H1 (cell line): ENCODE measurements at regions not wholly inside any gene's neighbourhood (a gene's known extent, or its start where the extent isn't known, plus 50 kb on each side); places are given as distances from the start of the nearest gene placed in this dataset.

Experiments
- CTCF ChIA-PET: fragments of 300-600 bp; sonication (Branson Sonifier 250); formaldehyde crosslinking; loops from one replicate; lab custom pipeline; 2021; ENCODE audit not compliant: partially characterized antibody; lab: Charles Lee
- POLR2A ChIA-PET: fragments of 300-600 bp; sonication (Branson Sonifier 250); formaldehyde crosslinking; loops from one replicate; lab custom pipeline; 2021; ENCODE audit warnings: inconsistent platforms; ENCODE audit not compliant: partially characterized antibody; lab: Charles Lee
- DNase-seq, 2 experiments: peaks; one replicate each; pipeline versions ENCODE4 v3.0.0 to v3.0.0-alpha.2; 2010 to 2022; ENCODE audit warnings: low spot score in 2 of 2, low read depth in 1 of 2, mixed read lengths in 1 of 2
- FAIRE-seq: peaks from 2 replicates; lab custom pipeline; 2011; peaks lifted over from hg19 to GRCh38; lab: Jason Lieb, UNC
- H2AFZ ChIP-seq: 2 replicates; pipeline ENCODE4 v1.8.1; 2012; ENCODE audit warnings: low read length, inconsistent platforms
- H2AK5ac ChIP-seq: 2 replicates; pipeline ENCODE4 v1.6.1; 2013; ENCODE audit warnings: low read depth, low read length
- H2BK120ac ChIP-seq: replicated peaks from 2 replicates; pipeline ENCODE3; 2013; ENCODE audit warnings: low read depth, low read length, inconsistent platforms
- H2BK12ac ChIP-seq: 2 replicates; pipeline ENCODE4 v1.6.1; 2013; ENCODE audit warnings: low read depth, low read length
- H2BK15ac ChIP-seq: 2 replicates; pipeline ENCODE4 v1.6.1; 2013; ENCODE audit warnings: low read length
- H2BK20ac ChIP-seq: 2 replicates; pipeline ENCODE4 v1.6.1; 2013; ENCODE audit warnings: low read length
- H2BK5ac ChIP-seq: 2 replicates; pipeline ENCODE4 v1.6.1; 2013; ENCODE audit warnings: low read depth, low read length
- H3K14ac ChIP-seq: 2 replicates; pipeline ENCODE4 v1.6.1; 2013; ENCODE audit warnings: inconsistent platforms; ENCODE audit not compliant: insufficient read length
- H3K18ac ChIP-seq: 2 replicates; pipeline ENCODE4 v1.6.1; 2013; ENCODE audit warnings: low read length; ENCODE audit errors: extremely low read depth
- H3K23ac ChIP-seq: 2 replicates; pipeline ENCODE4 v1.6.1; 2013; ENCODE audit warnings: inconsistent platforms; ENCODE audit not compliant: insufficient read length
- H3K23me2 ChIP-seq: 2 replicates; pipeline ENCODE4 v1.6.1; 2013; ENCODE audit warnings: low read depth, low read length
- H3K27ac ChIP-seq: 2 replicates; pipeline ENCODE4 v1.6.1; 2011; ENCODE audit warnings: low read depth, low read length, inconsistent platforms
- H3K27me3 ChIP-seq, 4 experiments: replicated peaks in 1 of 4; 1 replicate in 1 of 4; 2 replicates in 3 of 4; pipeline versions ENCODE4 v1.6.1 to v1.8.1; 2011 to 2013; ENCODE audit warnings: low read length in 3 of 4, mild to moderate bottlenecking in 3 of 4, inconsistent platforms in 2 of 4, mixed read lengths in 2 of 4, moderate library complexity in 1 of 4; ENCODE audit not compliant: control insufficient read depth in 3 of 4, insufficient read depth in 3 of 4; ENCODE audit errors: extremely low read depth in 1 of 4
- H3K36me3 ChIP-seq, 4 experiments: 2 replicates each; pipeline versions ENCODE4 v1.6.1 to v1.8.1; 2011 to 2013; ENCODE audit warnings: mild to moderate bottlenecking in 4 of 4, low read length in 3 of 4, moderate library complexity in 2 of 4, control low read depth in 1 of 4, inconsistent platforms in 1 of 4; ENCODE audit not compliant: insufficient read depth in 4 of 4, control insufficient read depth in 2 of 4
- H3K4ac ChIP-seq: replicated peaks from 2 replicates; pipeline ENCODE3; 2013; ENCODE audit warnings: low read length, low read depth, mixed read lengths, inconsistent platforms; ENCODE audit not compliant: insufficient read length
- H3K4me1 ChIP-seq, 4 experiments: replicated peaks in 1 of 4; 1 replicate in 1 of 4; 2 replicates in 3 of 4; pipeline versions ENCODE4 v1.6.1 to v1.8.1; 2011 to 2013; ENCODE audit warnings: low read length in 3 of 4, inconsistent platforms in 2 of 4, mixed read lengths in 1 of 4; ENCODE audit not compliant: insufficient read depth in 4 of 4, control insufficient read depth in 3 of 4
- H3K4me2 ChIP-seq, 2 experiments: 2 replicates each; pipeline versions ENCODE4 v1.6.1 to v1.8.1; 2011 to 2013; ENCODE audit warnings: low read depth in 2 of 2, low read length in 2 of 2, control low read depth in 1 of 2, inconsistent platforms in 1 of 2, mild to moderate bottlenecking in 1 of 2; ENCODE audit not compliant: insufficient read depth in 1 of 2
- H3K4me3 ChIP-seq, 4 experiments: fragments of 200-600, 300-600 bp in 1 of 4; sonication (generic), shearing (Covaris generic), sonication (Bioruptor Twin) in 1 of 4; 2 replicates each; pipeline versions ENCODE4 v1.5.1 to v1.8.1; 2011 to 2016; ENCODE audit warnings: low read length in 4 of 4, low read depth in 3 of 4, control low read depth in 2 of 4, inconsistent platforms in 2 of 4, mild to moderate bottlenecking in 2 of 4, mixed read lengths in 1 of 4, moderate library complexity in 1 of 4; ENCODE audit not compliant: insufficient read depth in 2 of 4; ENCODE audit errors: extremely low read depth in 1 of 4
- H3K56ac ChIP-seq: replicated peaks from 2 replicates; pipeline ENCODE3; 2013; ENCODE audit warnings: low read depth, mild to moderate bottlenecking, mixed read lengths, low read length, inconsistent platforms; ENCODE audit not compliant: insufficient read length
- H3K79me1 ChIP-seq: 2 replicates; pipeline ENCODE4 v1.6.1; 2013; ENCODE audit warnings: low read depth, low read length, control low read depth
- H3K79me2 ChIP-seq, 2 experiments: 2 replicates each; pipeline versions ENCODE4 v1.6.1 to v1.8.1; 2012 to 2013; ENCODE audit warnings: low read length in 2 of 2, mild to moderate bottlenecking in 2 of 2, inconsistent platforms in 1 of 2; ENCODE audit not compliant: insufficient read depth in 2 of 2, control insufficient read depth in 1 of 2
- H3K9ac ChIP-seq, 4 experiments: replicated peaks in 1 of 4; 1 replicate in 1 of 4; 2 replicates in 3 of 4; pipeline versions ENCODE4 v1.6.1 to v1.8.1; 2011 to 2013; ENCODE audit warnings: low read depth in 3 of 4, low read length in 3 of 4, control low read depth in 2 of 4, mild to moderate bottlenecking in 2 of 4, moderate library complexity in 2 of 4, inconsistent platforms in 1 of 4; ENCODE audit errors: extremely low read depth in 1 of 4
- H3K9me3 ChIP-seq, 2 experiments: 2 replicates each; pipeline versions ENCODE4 v1.6.1 to v1.8.1; 2012 to 2013; ENCODE audit warnings: mild to moderate bottlenecking in 2 of 2, moderate library complexity in 2 of 2, control low read depth in 1 of 2, inconsistent platforms in 1 of 2, low read depth in 1 of 2, low read length in 1 of 2, mixed read lengths in 1 of 2; ENCODE audit not compliant: insufficient read depth in 2 of 2
- H4K20me1 ChIP-seq, 2 experiments: replicated peaks in 1 of 2; 2 replicates each; pipeline versions ENCODE3 to v1.8.1; 2011 to 2013; ENCODE audit warnings: inconsistent platforms in 2 of 2, low read length in 2 of 2, mild to moderate bottlenecking in 1 of 2; ENCODE audit not compliant: insufficient read depth in 2 of 2, control insufficient read depth in 1 of 2
- H4K5ac ChIP-seq: 2 replicates; pipeline ENCODE4 v1.6.1; 2013; ENCODE audit warnings: low read length, low read depth, mixed read lengths, inconsistent platforms; ENCODE audit not compliant: insufficient read length
- H4K8ac ChIP-seq: 2 replicates; pipeline ENCODE4 v1.8.0; 2013; ENCODE audit warnings: mild to moderate bottlenecking, moderate library complexity, low read length, inconsistent platforms; ENCODE audit not compliant: insufficient read depth; ENCODE audit errors: extremely low read depth
- H4K91ac ChIP-seq: replicated peaks from 2 replicates; pipeline ENCODE3; 2013; ENCODE audit warnings: low read length, mixed read lengths, inconsistent platforms; ENCODE audit not compliant: insufficient read length
- CTBP2 ChIP-seq: IDR thresholded peaks from 2 replicates; pipeline ENCODE4 v1.7.0; 2011; ENCODE audit warnings: borderline replicate concordance, mild to moderate bottlenecking, moderate library complexity, mixed read lengths, low read length; ENCODE audit not compliant: insufficient read depth, insufficient read length
- CTCF ChIP-seq, 3 experiments: IDR thresholded peaks; 1 replicate in 2 of 3; 2 replicates in 1 of 3; pipeline versions ENCODE4 v1.5.1 to v1.6.1; 2011; ENCODE audit warnings: low read length in 3 of 3, mild to moderate bottlenecking in 3 of 3, inconsistent platforms in 2 of 3, low read depth in 1 of 3, moderate library complexity in 1 of 3; ENCODE audit not compliant: insufficient read depth in 1 of 3; ENCODE audit errors: control extremely low read depth in 1 of 3
- FOSL1 ChIP-seq: IDR thresholded peaks from 2 replicates; pipeline ENCODE4 v1.6.1; 2011; ENCODE audit warnings: mild to moderate bottlenecking, low read depth, low read length, moderate library complexity; ENCODE audit not compliant: insufficient read depth
- HDAC2 ChIP-seq, 2 experiments: fragments of 300-600 bp in 1 of 2; sonication (generic) in 1 of 2; IDR thresholded peaks; 2 replicates each; pipeline ENCODE4 v1.6.1; 2011 to 2012; ENCODE audit warnings: low read depth in 2 of 2, low read length in 2 of 2, mild to moderate bottlenecking in 2 of 2, moderate library complexity in 2 of 2, borderline replicate concordance in 1 of 2, inconsistent platforms in 1 of 2
- JUN ChIP-seq: IDR thresholded peaks from 2 replicates; pipeline ENCODE4 v1.6.1; 2011; ENCODE audit warnings: low read depth, mild to moderate bottlenecking, improper control_type of control experiment, low read length
- MAFK ChIP-seq: IDR thresholded peaks from 2 replicates; pipeline ENCODE4 v1.6.1; 2012; ENCODE audit warnings: low read depth, mild to moderate bottlenecking, improper control_type of control experiment, low read length
- MAX ChIP-seq: IDR thresholded peaks from 2 replicates; pipeline ENCODE4 v1.6.1; 2012; ENCODE audit warnings: inconsistent platforms
- POLR2A ChIP-seq, 2 experiments: IDR thresholded peaks; 1 replicate in 1 of 2; 2 replicates in 1 of 2; pipeline ENCODE4 v1.6.1; 2011; ENCODE audit warnings: low read depth in 2 of 2, low read length in 2 of 2, mild to moderate bottlenecking in 2 of 2; ENCODE audit errors: control extremely low read depth in 1 of 2
- RAD21 ChIP-seq, 2 experiments: IDR thresholded peaks in 1 of 2; conservative IDR thresholded peaks in 1 of 2; 2 replicates each; pipeline ENCODE4 v1.6.1; 2011; ENCODE audit warnings: low read depth in 2 of 2, low read length in 2 of 2, improper control_type of control experiment in 1 of 2, inconsistent platforms in 1 of 2, mild to moderate bottlenecking in 1 of 2, moderate library complexity in 1 of 2
- SP2 ChIP-seq: IDR thresholded peaks from 2 replicates; pipeline ENCODE4 v1.6.1; 2012; ENCODE audit warnings: mild to moderate bottlenecking, low read length, inconsistent platforms
- WGBS, 2 experiments: shearing (Covaris generic) in 1 of 2; methylation state at CpG; one replicate each; pipeline versions ENCODE4 v1.1.6 to v1.1.7; 2013 to 2015; ENCODE audit warnings: low lambda C conversion rate in 2 of 2, mixed read lengths in 2 of 2, inconsistent platforms in 1 of 2, low coverage in 1 of 2, missing lambda C conversion rate in 1 of 2; ENCODE audit not compliant: insufficient replicate concordance in 2 of 2, insufficient coverage in 1 of 2, insufficient read length in 1 of 2; ENCODE audit errors: extremely low coverage in 1 of 2, missing lambda C conversion rate in 1 of 2; 5-methylcytosine and 5-hydroxymethylcytosine counted together

- Histone ChIP-seq H3K56ac (no peak overlapping the region), H3K79me1 (no peaks in the 10 kb centered on the region), H3K27me3 (peaks cover 0 to 1% (median 0%) of the 10 kb centered on the region in 4 experiments; a peak in 1 of 7 replicates), H3K27ac (no peak overlapping the region), H3K9ac (no peak overlapping the region), H2BK12ac (no peak overlapping the region), H2AFZ (no peak overlapping the region), H4K20me1 (no peaks in the 10 kb centered on the region), H4K5ac (no peak overlapping the region), H3K4ac (no peak overlapping the region), H4K91ac (no peak overlapping the region), H3K9me3 (no peaks in the 10 kb centered on the region), H2BK5ac (no peak overlapping the region), H3K4me3 (no peak overlapping the region), H3K23ac (no peak overlapping the region), H3K18ac (no peak overlapping the region), H3K79me2 (no peaks in the 10 kb centered on the region), H2BK20ac (no peak overlapping the region), H4K8ac (no peak overlapping the region), H2AK5ac (no peak overlapping the region), H3K36me3 (no peaks in the 10 kb centered on the region), H3K4me1 (peaks cover 0 to 4% (median 2%) of the 10 kb centered on the region in 4 experiments; a peak in 3 of 7 replicates), H2BK15ac (no peak overlapping the region), H2BK120ac (no peak overlapping the region), H3K14ac (no peak overlapping the region), H3K4me2 (no peak overlapping the region), H3K23me2 (no peaks in the 10 kb centered on the region)
- CTCF ChIA-PET: interaction anchor here (0.7 kb wide), 1 partner anchor 15 kb away, joined by 3 read pairs; no protein-coding TSS in a partner anchor
- POLR2A ChIA-PET: no interaction called here
- no peak for FAIRE-seq
- DNase-seq: no peak
- WGBS, 2 experiments: 92% methylated on average over 2 of the region's 2 CpGs; no CpG with 5 or more reads in 1 of the 2 experiments
- no peak for TF ChIP-seq JUN
- no peak for TF ChIP-seq CTBP2
- no peak for TF ChIP-seq MAX
- TF ChIP-seq HDAC2 (IDR thresholded peaks at IDR 0.05; ENCODE audit: borderline replicate concordance in 1 of 2, low read depth in 2 of 2, low read length in 2 of 2): no peak
- TF ChIP-seq POLR2A (IDR thresholded peaks at IDR 0.05; ENCODE audit: control extremely low read depth in 1 of 2, low read depth in 2 of 2, low read length in 2 of 2): no peak
- no peak for TF ChIP-seq RAD21 (IDR thresholded peaks at IDR 0.05 in 1 of 2, conservative IDR thresholded peaks at IDR 0.05 in 1 of 2; ENCODE audit: low read depth in 2 of 2, low read length in 2 of 2)
- no peak for TF ChIP-seq CTCF (IDR thresholded peaks at IDR 0.05; ENCODE audit: control extremely low read depth in 1 of 3, insufficient read depth in 1 of 3, low read depth in 1 of 3, low read length in 3 of 3)
- no peak for TF ChIP-seq MAFK
- TF ChIP-seq FOSL1: no peak
- TF ChIP-seq SP2: no peak
These were observed 309.4 kb downstream of the GPD2 start for GRCh38 chr2:156745619-156746018.
